Body of pancreas (tissue), 4 donors: ENCODE measurements at regions not wholly inside any gene's neighbourhood (a gene's known extent, or its start where the extent isn't known, plus 50 kb on each side); places are given as distances from the start of the nearest gene placed in this dataset.
A peak's percentile ranks its signal among the peaks of the same experiment; 100 is the strongest.

Source experiments
- ATAC-seq: fragments of 150-250 bp; one replicate; pipeline ENCODE4 v1.9.1; 2016
- DNase-seq, 4 donors: peaks; one replicate each; pipeline ENCODE4 v3.0.0-alpha.2; 2019
- H3K27ac ChIP-seq, 4 donors: fragments of 200-600 bp; sonication (generic); 1 replicate in 3 of 4; 2 replicates in 1 of 4; pipeline versions ENCODE4 v1.5.1 to v1.6.1; 2016 to 2019; ENCODE audit warnings: mild to moderate bottlenecking in 1 of 4, mixed read lengths in 1 of 4, moderate library complexity in 1 of 4
- H3K27me3 ChIP-seq, 2 donors: fragments of 200-600 bp; sonication (generic); one replicate each; pipeline ENCODE4 v1.6.0; 2016; ENCODE audit warnings: mild to moderate bottlenecking in 1 of 2
- H3K36me3 ChIP-seq, 2 donors: fragments of 200-600 bp; sonication (generic); replicated peaks in 1 of 2; 2 replicates each; pipeline ENCODE4 v1.5.1; 2016; ENCODE audit warnings: low read depth in 2 of 2; ENCODE audit not compliant: insufficient read depth in 1 of 2
- H3K4me1 ChIP-seq: fragments of 200-600 bp; sonication (generic); one replicate; pipeline ENCODE4 v1.6.0; 2016
- H3K4me3 ChIP-seq, 2 donors: fragments of 200-600 bp; sonication (generic); 1 replicate in 1 of 2; 2 replicates in 1 of 2; pipeline ENCODE4 v1.5.1; 2016 to 2019
- H3K9me3 ChIP-seq, 3 donors: fragments of 200-600 bp; sonication (generic); 1 replicate in 2 of 3; 2 replicates in 1 of 3; pipeline ENCODE4 v1.5.1; 2016
- CTCF ChIP-seq, 7 experiments: fragments of 450-650 bp in 4 of 7; fragments of 200-600 bp in 3 of 7; sonication (generic) in 3 of 7; IDR thresholded peaks; one replicate each; pipeline ENCODE4 v1.5.1; 2016 to 2019; ENCODE audit warnings: antibody characterized with exemption in 7 of 7
- POLR2A ChIP-seq, 3 donors: fragments of 450-650 bp; IDR thresholded peaks; one replicate each; pipeline ENCODE4 v1.6.1; 2016; ENCODE audit warnings: antibody characterized with exemption in 3 of 3, mild to moderate bottlenecking in 2 of 3
- WGBS, 2 donors: methylation state at CpG; one replicate each; pipeline ENCODE4 v1.1.5; 2017; 5-methylcytosine and 5-hydroxymethylcytosine counted together
- intact Hi-C: fragments of 100-400 bp; cut with DNase I; formaldehyde crosslinking; loops from one replicate; pipeline ENCODE4 v1.15.1; 2023

- Histone ChIP-seq H3K36me3 (no peaks in the 10 kb centered on the region), H3K27me3 (no peaks in the 10 kb centered on the region), H3K27ac (no peak overlapping the region), H3K9me3 (no peaks in the 10 kb centered on the region), H3K4me1 (no peaks in the 10 kb centered on the region), H3K4me3 (no peak overlapping the region)
- no peak for DNase-seq
- TF ChIP-seq CTCF (IDR thresholded peaks at IDR 0.05), result no peak
- TF ChIP-seq POLR2A (IDR thresholded peaks at IDR 0.05), result no peak
- ATAC-seq, result no peak
- intact Hi-C loops, result no loop called here
- WGBS, 2 donors, result 72 to 73% methylated on average over 3 of the region's 3 CpGs
These were observed 164.2 kb downstream of the FOXO1 start for GRCh38 chr13:40502236-40502635.

- ATAC-seq (no peak), DNase-seq (no peak)
- Histone ChIP-seq H3K27ac (no peak overlapping the region), H3K27me3 (no peaks in the 10 kb centered on the region), H3K4me1 (peaks cover 3% of the 10 kb centered on the region), H3K36me3 (no peaks in the 10 kb centered on the region), H3K4me3 (no peak overlapping the region), H3K9me3 (no peaks in the 10 kb centered on the region)
- WGBS, 2 donors, result 98 to 99% methylated on average over 2 of the region's 2 CpGs
- intact Hi-C loops, result no loop called here
- TF ChIP-seq POLR2A (IDR thresholded peaks at IDR 0.05), result no peak
- TF ChIP-seq CTCF (IDR thresholded peaks at IDR 0.05), result no peak
These were observed 163.4 kb downstream of the FOXO1 start for GRCh38 chr13:40503011-40503410.

GRCh38 chr13:40503966-40504591, 162.4 kb downstream of the FOXO1 start:
- TF ChIP-seq POLR2A (IDR thresholded peaks at IDR 0.05), result no peak
- TF ChIP-seq CTCF (IDR thresholded peaks at IDR 0.05), result no peak
- H3K27me3 ChIP-seq, result no peaks in the 10 kb centered on the region
- DNase-seq (peak in 1 of 4 donors; percentile 18), ATAC-seq (peak; percentile 59)
- no peaks in the 10 kb centered on the region for H3K9me3 ChIP-seq
- intact Hi-C loops, result no loop called here
- H3K4me3 ChIP-seq, result no peak overlapping the region
- WGBS, 2 donors, result 74 to 78% methylated on average over 2 of the region's 2 CpGs
- H3K4me1 ChIP-seq, result peaks cover 4% of the 10 kb centered on the region
- H3K27ac ChIP-seq, result peak overlapping the region in 1 of 4 donors; percentile 12
- no peaks in the 10 kb centered on the region for H3K36me3 ChIP-seq

GRCh38 chr13:40504641-40505040, 161.8 kb downstream of the FOXO1 start:
- no peak for ATAC-seq
- Histone ChIP-seq H3K27me3 (no peaks in the 10 kb centered on the region), H3K27ac (no peak overlapping the region), H3K9me3 (no peaks in the 10 kb centered on the region), H3K36me3 (no peaks in the 10 kb centered on the region), H3K4me3 (no peak overlapping the region), H3K4me1 (peaks cover 4% of the 10 kb centered on the region)
- intact Hi-C loops, result no loop called here
- DNase-seq, result no peak
- TF ChIP-seq CTCF (IDR thresholded peaks at IDR 0.05) (no peak), POLR2A (IDR thresholded peaks at IDR 0.05) (no peak)
- WGBS, 2 donors, result 89 to 90% methylated on average over 4 of the region's 4 CpGs

GRCh38 chr13:40505196-40505595, 161.2 kb downstream of the FOXO1 start:
- Histone ChIP-seq H3K4me1 (peaks cover 4% of the 10 kb centered on the region), H3K36me3 (no peaks in the 10 kb centered on the region), H3K27ac (no peak overlapping the region), H3K9me3 (no peaks in the 10 kb centered on the region), H3K27me3 (no peaks in the 10 kb centered on the region), H3K4me3 (no peak overlapping the region)
- no peak for DNase-seq
- 91 to 94% methylated on average over 3 of the region's 3 CpGs for WGBS, 2 donors
- ATAC-seq, result no peak
- intact Hi-C loops, result no loop called here
- TF ChIP-seq CTCF (IDR thresholded peaks at IDR 0.05) (no peak), POLR2A (IDR thresholded peaks at IDR 0.05) (no peak)
